ENCODE measurements at regions not wholly inside any gene's neighbourhood (a gene's known extent, or its start where the extent isn't known, plus 50 kb on each side); places are given as distances from the start of the nearest gene placed in this dataset.
A peak's percentile ranks its signal among the peaks of the same experiment; 100 is the strongest.
"Not testable (repeated sequence)": the region's sequence is repeated elsewhere in the genome, so short reads cannot be mapped to it uniquely, and the experiment has no call there.

- no peak overlapping the region for H3K4me3 ChIP-seq (ENCODE audit: low read length)
- TF ChIP-seq CTCF (IDR thresholded peaks at IDR 0.05; ENCODE audit: insufficient read depth, low read depth, low read length, missing control alignments), result peak; percentile 12
- DNase-seq (ENCODE audit: low read depth), result peak; percentile 3
Measured at GRCh38 chrX:52271206-52271605, 86.5 kb downstream of the MAGED4 start.

- H3K4me3 ChIP-seq (ENCODE audit: low read length), result no peak overlapping the region
- no peak for TF ChIP-seq CTCF (IDR thresholded peaks at IDR 0.05; ENCODE audit: insufficient read depth, low read depth, low read length, missing control alignments)
- DNase-seq (ENCODE audit: low read depth), result no peak
Measured at GRCh38 chrX:52277666-52278065, 91.2 kb upstream of the XAGE2 start.

GRCh38 chrX:52280812-52281211 is 88.0 kb upstream of the XAGE2 start:
- TF ChIP-seq CTCF (IDR thresholded peaks at IDR 0.05; ENCODE audit: insufficient read depth, low read depth, low read length, missing control alignments), result no peak
- no peak overlapping the region for H3K4me3 ChIP-seq (ENCODE audit: low read length)
- no peak for DNase-seq (ENCODE audit: low read depth)

- no peak for TF ChIP-seq CTCF (IDR thresholded peaks at IDR 0.05; ENCODE audit: insufficient read depth, low read depth, low read length, missing control alignments)
- DNase-seq (ENCODE audit: low read depth), result no peak
- no peak overlapping the region for H3K4me3 ChIP-seq (ENCODE audit: low read length)
Measured at GRCh38 chrX:52284865-52285264, 84.0 kb upstream of the XAGE2 start.

GRCh38 chrX:52298968-52299367 is 69.9 kb upstream of the XAGE2 start:
- not testable (repeated sequence) for H3K4me3 ChIP-seq (ENCODE audit: low read length); DNase-seq (ENCODE audit: low read depth)

GRCh38 chrX:52308532-52308931 is 60.3 kb upstream of the XAGE2 start:
- H3K4me3 ChIP-seq (ENCODE audit: low read length); DNase-seq (ENCODE audit: low read depth): not testable (repeated sequence)

All from epithelial cell of esophagus (primary cell).